CD14-positive monocyte (primary cell): ENCODE measurements at regions not wholly inside any gene's neighbourhood (a gene's known extent, or its start where the extent isn't known, plus 50 kb on each side); places are given as distances from the start of the nearest gene placed in this dataset.

Experiments used
- DNase-seq, 3 donors: peaks; one replicate each; pipeline ENCODE4 v3.0.0-alpha.2; 2011 to 2022
- H2AFZ ChIP-seq: 2 replicates; pipeline ENCODE4 v1.6.0; 2012; ENCODE audit warnings: mild to moderate bottlenecking, low read depth, low read length, inconsistent platforms; ENCODE audit not compliant: insufficient read depth, poor library complexity, severe bottlenecking
- H3K27ac ChIP-seq, 2 donors: 1 replicate in 1 of 2; 2 replicates in 1 of 2; pipeline ENCODE4 v1.5.1; 2012 to 2013; ENCODE audit warnings: low read length in 2 of 2, control low read depth in 1 of 2, inconsistent platforms in 1 of 2, low read depth in 1 of 2, mild to moderate bottlenecking in 1 of 2
- H3K27me3 ChIP-seq, 2 donors: one replicate each; pipeline versions ENCODE4 v1.6.0 to v1.6.1; 2011 to 2013; ENCODE audit warnings: low read length in 2 of 2; ENCODE audit not compliant: control insufficient read depth in 2 of 2, insufficient read depth in 2 of 2
- H3K36me3 ChIP-seq, 2 donors: replicated peaks in 1 of 2; 1 replicate in 1 of 2; 2 replicates in 1 of 2; pipeline versions ENCODE4 v1.5.1 to v1.6.1; 2012 to 2013; ENCODE audit warnings: low read length in 2 of 2, control low read depth in 1 of 2, inconsistent platforms in 1 of 2, mild to moderate bottlenecking in 1 of 2; ENCODE audit not compliant: insufficient read depth in 2 of 2, control insufficient read depth in 1 of 2
- H3K4me1 ChIP-seq, 2 donors: 1 replicate in 1 of 2; 2 replicates in 1 of 2; pipeline versions ENCODE4 v1.5.1 to v1.6.1; 2012 to 2013; ENCODE audit warnings: low read length in 2 of 2, control low read depth in 1 of 2, inconsistent platforms in 1 of 2, mild to moderate bottlenecking in 1 of 2, moderate library complexity in 1 of 2; ENCODE audit not compliant: insufficient read depth in 2 of 2, control insufficient read depth in 1 of 2
- H3K4me2 ChIP-seq: replicated peaks from 2 replicates; pipeline ENCODE3; 2012; ENCODE audit warnings: low read length, moderate library complexity, mild to moderate bottlenecking; ENCODE audit not compliant: poor library complexity, severe bottlenecking; ENCODE audit errors: extremely low read depth
- H3K4me3 ChIP-seq, 3 experiments: fragments of 200-600 bp in 1 of 3; sonication (generic) in 1 of 3; replicated peaks in 1 of 3; 1 replicate in 2 of 3; 2 replicates in 1 of 3; pipeline ENCODE4 v1.5.1; 2011 to 2013; ENCODE audit warnings: low read length in 3 of 3, mild to moderate bottlenecking in 3 of 3, control low read depth in 2 of 3, low read depth in 2 of 3, inconsistent platforms in 1 of 3, moderate library complexity in 1 of 3
- H3K79me2 ChIP-seq: 2 replicates; pipeline ENCODE4 v1.6.0; 2012; ENCODE audit warnings: mild to moderate bottlenecking, control low read depth, inconsistent platforms, low read length, moderate library complexity; ENCODE audit not compliant: insufficient read depth
- H3K9ac ChIP-seq: 2 replicates; pipeline ENCODE4 v1.6.0; 2017; ENCODE audit warnings: low read length, mild to moderate bottlenecking; ENCODE audit not compliant: insufficient read depth, poor library complexity, severe bottlenecking
- H3K9me3 ChIP-seq, 2 donors: replicated peaks in 1 of 2; 1 replicate in 1 of 2; 2 replicates in 1 of 2; pipeline versions ENCODE4 v1.5.1 to v1.6.1; 2012 to 2013; ENCODE audit warnings: low read length in 2 of 2, control low read depth in 1 of 2; ENCODE audit not compliant: control insufficient read depth in 1 of 2, insufficient read depth in 1 of 2
- H4K20me1 ChIP-seq: 2 replicates; pipeline ENCODE4 v1.6.0; 2012; ENCODE audit warnings: mild to moderate bottlenecking, low read length, control low read depth, moderate library complexity; ENCODE audit not compliant: insufficient read depth
- H3K27ac Mint-ChIP-seq, 7 donors: one replicate each; pipeline ENCODE4 v1.8.0; 2020; ENCODE audit warnings: mild to moderate bottlenecking in 7 of 7, mixed read lengths in 7 of 7, moderate library complexity in 6 of 7, inconsistent platforms in 2 of 7
- H3K27me3 Mint-ChIP-seq, 3 donors: one replicate each; pipeline ENCODE4 v1.8.0; 2021 to 2022; ENCODE audit warnings: low read depth in 3 of 3, mild to moderate bottlenecking in 3 of 3, mixed read lengths in 3 of 3, moderate library complexity in 3 of 3, inconsistent platforms in 1 of 3
- H3K36me3 Mint-ChIP-seq, 2 donors: one replicate each; pipeline ENCODE4 v1.8.0; 2020; ENCODE audit warnings: mixed read lengths in 2 of 2, inconsistent platforms in 1 of 2, mild to moderate bottlenecking in 1 of 2
- H3K4me1 Mint-ChIP-seq: one replicate; pipeline ENCODE4 v1.8.0; 2020; ENCODE audit warnings: mild to moderate bottlenecking, mixed read lengths
- H3K4me3 Mint-ChIP-seq, 2 donors: one replicate each; pipeline ENCODE4 v1.8.0; 2020; ENCODE audit warnings: mild to moderate bottlenecking in 2 of 2, mixed read lengths in 2 of 2, moderate library complexity in 1 of 2
- H3K9me3 Mint-ChIP-seq, 7 donors: one replicate each; pipeline ENCODE4 v1.8.0; 2020 to 2022; ENCODE audit warnings: mixed read lengths in 7 of 7, mild to moderate bottlenecking in 6 of 7, moderate library complexity in 6 of 7, inconsistent platforms in 2 of 7
- CTCF ChIP-seq: fragments of 200-600 bp; IDR thresholded peaks from one replicate; pipeline ENCODE4 v1.8.0; 2022; ENCODE audit warnings: antibody characterized with exemption, mild to moderate bottlenecking
- WGBS: methylation state at CpG from one replicate; pipeline ENCODE4 v1.1.5; 2013; ENCODE audit warnings: missing lambda C conversion rate; ENCODE audit not compliant: insufficient coverage; 5-methylcytosine and 5-hydroxymethylcytosine counted together
- intact Hi-C, 2 donors: fragments of 100-400 bp; cut with micrococcal nuclease; formaldehyde crosslinking; loops; one replicate each; pipeline versions ENCODE4 v1.15.0 to v1.15.1; 2023

- Mint-ChIP-seq H3K4me3 (no peak overlapping the region), H3K9me3 (peaks cover 0 to 12% (median 2%) of the 10 kb centered on the region in 7 donors), H3K36me3 (no peaks in the 10 kb centered on the region), H3K4me1 (no peaks in the 10 kb centered on the region), H3K27me3 (peaks cover 0 to 3% (median 0%) of the 10 kb centered on the region in 3 donors), H3K27ac (no peak overlapping the region)
- intact Hi-C loops = no loop called here
- H4K20me1 ChIP-seq = no peaks in the 10 kb centered on the region
- H3K79me2 ChIP-seq = no peaks in the 10 kb centered on the region
- H3K4me2 ChIP-seq = no peak overlapping the region
- WGBS = 92% methylated on average over 2 of the region's 3 CpGs
- no peak overlapping the region for H3K27ac ChIP-seq
- no peak for TF ChIP-seq CTCF
- no peaks in the 10 kb centered on the region for H3K36me3 ChIP-seq
- no peak overlapping the region for H3K4me3 ChIP-seq
- H3K9ac ChIP-seq = no peak overlapping the region
- no peaks in the 10 kb centered on the region for H3K27me3 ChIP-seq
- H2AFZ ChIP-seq = no peak overlapping the region
- DNase-seq = no peak
- no peaks in the 10 kb centered on the region for H3K4me1 ChIP-seq
- no peaks in the 10 kb centered on the region for H3K9me3 ChIP-seq
These were observed 103.0 kb upstream of the CDH6 start for GRCh38 chr5:31090467-31090866.

- Histone ChIP-seq H3K27ac (no peak overlapping the region), H3K79me2 (no peaks in the 10 kb centered on the region), H3K4me2 (no peak overlapping the region), H3K4me3 (no peak overlapping the region), H3K4me1 (no peaks in the 10 kb centered on the region), H3K9me3 (no peaks in the 10 kb centered on the region), H3K9ac (no peak overlapping the region), H4K20me1 (no peaks in the 10 kb centered on the region), H3K36me3 (no peaks in the 10 kb centered on the region), H2AFZ (no peak overlapping the region), H3K27me3 (no peaks in the 10 kb centered on the region)
- Mint-ChIP-seq H3K27ac (no peak overlapping the region), H3K36me3 (no peaks in the 10 kb centered on the region), H3K4me1 (no peaks in the 10 kb centered on the region), H3K4me3 (no peak overlapping the region), H3K27me3 (peaks cover 0 to 2% (median under 1%) of the 10 kb centered on the region in 3 donors), H3K9me3 (peaks cover 0 to 9% (median 2%) of the 10 kb centered on the region in 7 donors)
- intact Hi-C loops = no loop called here
- DNase-seq = no peak
- 86% methylated on average over 4 of the region's 5 CpGs for WGBS
- TF ChIP-seq CTCF = no peak
These were observed 106.6 kb upstream of the CDH6 start for GRCh38 chr5:31086839-31087415.
